ENCODE measurements at regions not wholly inside any gene's neighbourhood (a gene's known extent, or its start where the extent isn't known, plus 50 kb on each side); places are given as distances from the start of the nearest gene placed in this dataset.

DNA sequence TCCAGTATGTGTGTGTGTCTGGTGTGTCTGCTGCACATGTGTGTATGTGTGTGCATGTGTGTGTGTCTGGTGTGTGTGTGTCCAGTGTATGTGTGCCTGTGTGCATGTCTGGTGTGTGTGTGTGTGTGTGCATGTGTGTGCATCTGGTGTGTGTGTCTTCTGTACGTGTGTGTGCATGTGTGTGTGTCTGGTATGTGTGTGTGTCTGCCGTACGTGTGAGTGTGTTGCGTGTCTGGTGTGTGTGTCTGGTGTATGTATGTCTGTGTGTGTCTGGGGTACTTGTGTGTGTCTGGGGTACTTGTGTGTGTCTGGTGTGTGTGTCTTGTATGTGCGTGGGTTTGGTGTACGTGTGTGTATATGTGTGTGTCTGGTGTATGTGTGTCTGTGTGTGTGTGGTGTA is 289.1 kb upstream of the SHH start:
- TF ChIP-seq, protein P1, sequence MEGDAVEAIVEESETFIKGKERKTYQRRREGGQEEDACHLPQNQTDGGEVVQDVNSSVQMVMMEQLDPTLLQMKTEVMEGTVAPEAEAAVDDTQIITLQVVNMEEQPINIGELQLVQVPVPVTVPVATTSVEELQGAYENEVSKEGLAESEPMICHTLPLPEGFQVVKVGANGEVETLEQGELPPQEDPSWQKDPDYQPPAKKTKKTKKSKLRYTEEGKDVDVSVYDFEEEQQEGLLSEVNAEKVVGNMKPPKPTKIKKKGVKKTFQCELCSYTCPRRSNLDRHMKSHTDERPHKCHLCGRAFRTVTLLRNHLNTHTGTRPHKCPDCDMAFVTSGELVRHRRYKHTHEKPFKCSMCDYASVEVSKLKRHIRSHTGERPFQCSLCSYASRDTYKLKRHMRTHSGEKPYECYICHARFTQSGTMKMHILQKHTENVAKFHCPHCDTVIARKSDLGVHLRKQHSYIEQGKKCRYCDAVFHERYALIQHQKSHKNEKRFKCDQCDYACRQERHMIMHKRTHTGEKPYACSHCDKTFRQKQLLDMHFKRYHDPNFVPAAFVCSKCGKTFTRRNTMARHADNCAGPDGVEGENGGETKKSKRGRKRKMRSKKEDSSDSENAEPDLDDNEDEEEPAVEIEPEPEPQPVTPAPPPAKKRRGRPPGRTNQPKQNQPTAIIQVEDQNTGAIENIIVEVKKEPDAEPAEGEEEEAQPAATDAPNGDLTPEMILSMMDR (IDR thresholded peaks at IDR 0.05; ENCODE audit: insufficient read depth in 1 of 2, low read depth in 1 of 2, low read length in 1 of 2, severe bottlenecking in 1 of 2, unreplicated experiment in 1 of 2) = no peak
- Histone ChIP-seq H3K9me3 (no peaks in the 10 kb centered on the region), H3K27me3 (replicated peaks; ENCODE audit: control insufficient read depth, insufficient read depth, low read length) (no peaks in the 10 kb centered on the region), H3K4me3 (ENCODE audit: low read depth, low read length) (no peak overlapping the region), H3K4me1 (no peaks in the 10 kb centered on the region), H3K36me3 (ENCODE audit: control insufficient read depth, insufficient read depth, low read length) (no peaks in the 10 kb centered on the region)
- ChIA-PET POLR2A (no interaction called here), CTCF (no interaction called here)
- Mint-ChIP-seq H3K4me1 (ENCODE audit: low read depth, unreplicated experiment) (no peaks in the 10 kb centered on the region), H3K9me3 (ENCODE audit: unreplicated experiment) (no peaks in the 10 kb centered on the region), H3K36me3 (ENCODE audit: insufficient read depth, unreplicated experiment) (no peaks in the 10 kb centered on the region), H3K4me3 (ENCODE audit: unreplicated experiment) (no peak overlapping the region), H3K27ac (ENCODE audit: unreplicated experiment) (no peak overlapping the region), H3K27me3 (ENCODE audit: insufficient read depth, unreplicated experiment) (no peaks in the 10 kb centered on the region)
- BruUV-seq (replicated peaks) = no TSS peak
- intact Hi-C loops (cut with micrococcal nuclease; ENCODE audit: unreplicated experiment) = no loop called here
- peak in 1 of 2 experiments; percentile 3 for DNase-seq

DNA sequence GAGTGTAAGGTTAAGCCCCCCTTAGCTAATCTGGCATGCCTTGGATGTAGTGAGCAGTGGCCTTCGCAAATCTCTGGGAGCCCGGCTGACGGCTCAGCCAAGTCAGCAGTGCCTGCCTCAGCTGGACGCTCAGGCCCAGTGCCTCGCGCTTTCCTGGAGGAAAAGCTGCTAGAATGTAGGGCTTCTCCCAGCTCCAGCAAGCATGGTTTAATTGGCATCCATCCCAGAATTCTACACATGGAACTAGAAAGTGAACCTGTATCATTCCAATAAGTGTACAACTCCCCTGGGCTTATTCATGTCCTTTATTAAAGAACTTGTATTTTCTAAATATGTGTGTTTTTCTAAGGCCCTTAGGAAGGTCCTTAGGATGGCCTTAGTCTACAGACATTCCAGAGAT is 287.8 kb upstream of the SHH start:
- no peaks in the 10 kb centered on the region for H3K27me3 ChIP-seq (replicated peaks; ENCODE audit: control insufficient read depth, insufficient read depth, low read length)
- no peaks in the 10 kb centered on the region for H3K4me1 ChIP-seq
- TF ChIP-seq, protein P1 (IDR thresholded peaks at IDR 0.05; ENCODE audit: insufficient read depth in 1 of 2, low read depth in 1 of 2, low read length in 1 of 2, severe bottlenecking in 1 of 2, unreplicated experiment in 1 of 2) = no peak
- Mint-ChIP-seq H3K9me3 (ENCODE audit: unreplicated experiment) (no peaks in the 10 kb centered on the region), H3K36me3 (ENCODE audit: insufficient read depth, unreplicated experiment) (no peaks in the 10 kb centered on the region), H3K27ac (ENCODE audit: unreplicated experiment) (no peak overlapping the region), H3K4me1 (ENCODE audit: low read depth, unreplicated experiment) (no peaks in the 10 kb centered on the region), H3K27me3 (ENCODE audit: insufficient read depth, unreplicated experiment) (no peaks in the 10 kb centered on the region), H3K4me3 (ENCODE audit: unreplicated experiment) (no peak overlapping the region)
- CTCF ChIA-PET = no interaction called here
- no peak overlapping the region for H3K4me3 ChIP-seq (ENCODE audit: low read depth, low read length)
- BruUV-seq (replicated peaks) = no TSS peak
- POLR2A ChIA-PET = no interaction called here
- no peaks in the 10 kb centered on the region for H3K9me3 ChIP-seq
- no peaks in the 10 kb centered on the region for H3K36me3 ChIP-seq (ENCODE audit: control insufficient read depth, insufficient read depth, low read length)
- intact Hi-C loops (cut with micrococcal nuclease; ENCODE audit: unreplicated experiment) = no loop called here
- no peak for DNase-seq

DNA sequence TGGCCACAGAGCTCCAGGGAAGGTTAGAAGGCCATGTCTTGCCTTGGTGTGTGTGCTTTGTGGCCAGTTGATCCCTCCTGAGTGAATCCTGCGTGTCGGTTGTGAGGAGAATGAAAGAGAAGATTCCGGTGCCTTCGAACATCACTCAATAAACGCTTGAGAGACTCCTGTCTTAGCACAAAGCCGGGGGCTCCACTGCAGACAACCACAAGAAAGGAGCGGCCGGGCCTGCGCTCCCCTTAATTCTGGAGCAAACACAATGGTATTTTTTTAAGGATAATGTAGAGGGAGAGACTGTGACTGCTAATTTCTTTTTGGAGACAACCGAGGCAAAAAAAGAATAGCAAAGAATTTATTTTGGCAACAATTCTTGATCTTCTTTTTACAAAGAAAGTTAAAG is 286.8 kb upstream of the SHH start:
- H3K4me3 ChIP-seq (ENCODE audit: low read depth, low read length) = no peak overlapping the region
- CTCF ChIA-PET = no interaction called here
- Mint-ChIP-seq H3K27ac (ENCODE audit: unreplicated experiment) (no peak overlapping the region), H3K27me3 (ENCODE audit: insufficient read depth, unreplicated experiment) (no peaks in the 10 kb centered on the region), H3K9me3 (ENCODE audit: unreplicated experiment) (no peaks in the 10 kb centered on the region), H3K4me1 (ENCODE audit: low read depth, unreplicated experiment) (no peaks in the 10 kb centered on the region), H3K4me3 (ENCODE audit: unreplicated experiment) (no peak overlapping the region), H3K36me3 (ENCODE audit: insufficient read depth, unreplicated experiment) (no peaks in the 10 kb centered on the region)
- peak in 1 of 2 experiments; percentile 1 for DNase-seq
- no peaks in the 10 kb centered on the region for H3K36me3 ChIP-seq (ENCODE audit: control insufficient read depth, insufficient read depth, low read length)
- TF ChIP-seq, protein P1 (IDR thresholded peaks at IDR 0.05; ENCODE audit: insufficient read depth in 1 of 2, low read depth in 1 of 2, low read length in 1 of 2, severe bottlenecking in 1 of 2, unreplicated experiment in 1 of 2) = no peak
- intact Hi-C loops (cut with micrococcal nuclease; ENCODE audit: unreplicated experiment) = no loop called here
- no peaks in the 10 kb centered on the region for H3K27me3 ChIP-seq (replicated peaks; ENCODE audit: control insufficient read depth, insufficient read depth, low read length)
- no peaks in the 10 kb centered on the region for H3K4me1 ChIP-seq
- no peaks in the 10 kb centered on the region for H3K9me3 ChIP-seq
- BruUV-seq (replicated peaks) = no TSS peak
- POLR2A ChIA-PET = no interaction called here
